GM19395 (cell line): ENCODE measurements at regions not wholly inside any gene's neighbourhood (a gene's known extent, or its start where the extent isn't known, plus 50 kb on each side); places are given as distances from the start of the nearest gene placed in this dataset.
A peak's percentile ranks its signal among the peaks of the same experiment; 100 is the strongest.
"Not testable (repeated sequence)": the region's sequence is repeated elsewhere in the genome, so short reads cannot be mapped to it uniquely, and the experiment has no call there.

ENCODE experiments used
- ATAC-seq: cut with Tn5 transposase; IDR thresholded peaks from one replicate; pipeline ENCODE4 v1.9.1; 2021; ENCODE audit warnings: mild to moderate bottlenecking, moderate library complexity; ENCODE audit not compliant: unreplicated experiment

DNA sequence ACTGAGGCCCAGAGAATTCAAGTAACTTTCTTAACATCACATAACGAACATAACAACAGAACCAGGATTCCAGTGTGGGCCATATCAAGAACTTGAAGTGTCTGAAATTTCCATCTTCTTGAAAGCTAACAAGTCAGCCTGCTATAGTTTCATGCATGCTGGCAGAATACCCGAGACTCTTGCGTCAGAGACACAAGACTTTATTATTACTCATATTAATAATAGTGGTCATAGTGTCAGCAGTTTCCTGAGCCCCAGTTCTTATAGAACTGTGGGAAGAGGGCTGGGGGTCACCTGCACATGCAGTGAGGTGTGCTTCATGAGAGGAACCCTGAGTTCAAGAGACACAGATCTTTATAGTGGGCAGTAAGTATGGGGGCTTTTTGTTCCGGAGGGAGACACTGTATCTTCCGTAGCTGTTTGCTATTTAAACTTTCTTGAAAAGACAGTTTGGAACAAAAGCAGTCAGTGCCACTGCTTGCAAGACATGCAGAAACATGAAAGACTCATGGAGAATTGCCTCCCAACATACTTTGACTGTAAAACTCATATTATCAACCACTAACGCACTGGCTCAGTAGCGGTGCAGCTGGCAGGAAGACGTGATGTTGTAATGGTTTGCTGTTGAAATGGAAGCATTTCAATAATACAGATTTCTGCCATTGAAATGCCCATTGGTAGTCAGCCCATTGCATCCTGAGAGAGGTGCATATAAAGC is 339.2 kb downstream of the ADGRL2 start:
- ATAC-seq = no peak

DNA sequence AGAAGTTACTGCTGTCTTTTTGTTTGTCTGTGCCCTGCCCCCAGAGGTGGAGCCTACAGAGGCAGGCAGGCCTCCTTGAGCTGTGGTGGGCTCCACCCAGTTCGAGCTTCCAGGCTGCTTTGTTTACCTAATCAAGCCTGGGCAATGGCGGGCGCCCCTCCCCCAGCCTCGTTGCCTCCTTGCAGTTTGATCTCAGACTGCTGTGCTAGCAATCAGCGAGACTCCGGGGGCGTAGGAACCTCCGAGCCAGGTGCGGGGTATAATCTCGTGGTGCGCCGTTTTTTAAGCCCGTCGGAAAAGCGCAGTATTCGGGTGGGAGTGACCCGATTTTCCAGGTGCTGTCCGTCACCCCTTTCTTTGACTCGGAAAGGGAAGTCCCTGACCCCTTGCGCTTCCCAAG is 335.6 kb downstream of the ADGRL2 start:
- not testable (repeated sequence) for ATAC-seq

- no peak for ATAC-seq
Measured at GRCh38 chr1:82125866-82126265, 325.1 kb downstream of the ADGRL2 start.

DNA sequence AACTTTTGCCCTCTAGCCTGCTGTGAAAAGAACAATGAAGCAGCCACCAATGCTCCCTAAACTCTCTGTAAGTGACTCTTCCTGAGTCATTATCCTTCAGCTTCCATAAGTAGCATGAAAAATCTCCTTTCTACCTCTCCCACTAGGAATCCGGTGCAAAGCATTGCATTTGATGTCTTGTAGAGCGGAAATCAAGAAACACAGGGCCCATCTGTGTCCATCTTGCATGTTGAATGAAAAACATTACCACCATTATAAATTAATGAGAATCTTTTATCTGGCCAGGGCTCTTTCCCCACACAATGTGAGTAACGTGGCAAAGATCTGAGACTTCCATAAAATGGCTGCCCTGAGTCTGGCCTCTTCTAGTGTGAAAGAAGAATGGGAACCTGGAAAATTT is 324.4 kb downstream of the ADGRL2 start:
- no peak for ATAC-seq

DNA sequence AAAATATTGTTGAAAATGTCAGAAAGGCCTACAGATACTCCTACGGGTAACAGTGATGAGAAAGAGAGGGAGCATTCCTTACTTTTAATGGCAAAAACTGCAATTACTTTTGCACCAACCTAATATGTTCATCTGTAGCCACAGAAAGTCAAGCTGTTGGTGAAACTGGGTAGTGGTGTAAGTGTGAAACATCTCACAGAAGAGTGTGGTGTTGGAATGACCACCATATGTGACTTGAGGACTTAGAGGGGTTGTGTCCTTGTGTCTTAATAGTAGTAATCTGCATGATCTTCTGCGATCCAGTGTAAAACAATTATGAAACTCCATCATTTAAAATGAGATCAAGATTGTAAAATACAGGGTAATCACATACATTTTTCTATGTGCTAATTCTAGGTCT is 320.7 kb downstream of the ADGRL2 start:
- ATAC-seq = no peak

- ATAC-seq = no peak
Measured at GRCh38 chr1:82116105-82116504, 315.4 kb downstream of the ADGRL2 start.

DNA sequence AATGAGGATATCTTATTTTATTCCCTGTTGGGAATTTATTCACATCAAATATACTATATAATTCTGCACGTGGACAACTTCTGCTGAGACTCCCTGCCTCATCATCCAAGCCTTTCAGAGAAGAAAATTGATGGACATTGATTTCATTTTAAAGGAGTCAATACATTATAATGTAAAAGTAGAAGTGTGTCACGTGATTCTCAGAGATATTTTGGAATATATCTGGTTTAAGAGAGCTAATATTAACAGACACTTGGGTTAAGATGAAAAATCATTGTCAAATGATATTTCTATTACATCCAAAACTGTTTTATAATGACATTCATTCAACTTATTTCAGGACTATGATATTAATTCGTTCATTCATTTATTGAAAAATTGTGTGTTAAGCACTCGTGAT is 314.2 kb downstream of the ADGRL2 start:
- no peak for ATAC-seq

DNA sequence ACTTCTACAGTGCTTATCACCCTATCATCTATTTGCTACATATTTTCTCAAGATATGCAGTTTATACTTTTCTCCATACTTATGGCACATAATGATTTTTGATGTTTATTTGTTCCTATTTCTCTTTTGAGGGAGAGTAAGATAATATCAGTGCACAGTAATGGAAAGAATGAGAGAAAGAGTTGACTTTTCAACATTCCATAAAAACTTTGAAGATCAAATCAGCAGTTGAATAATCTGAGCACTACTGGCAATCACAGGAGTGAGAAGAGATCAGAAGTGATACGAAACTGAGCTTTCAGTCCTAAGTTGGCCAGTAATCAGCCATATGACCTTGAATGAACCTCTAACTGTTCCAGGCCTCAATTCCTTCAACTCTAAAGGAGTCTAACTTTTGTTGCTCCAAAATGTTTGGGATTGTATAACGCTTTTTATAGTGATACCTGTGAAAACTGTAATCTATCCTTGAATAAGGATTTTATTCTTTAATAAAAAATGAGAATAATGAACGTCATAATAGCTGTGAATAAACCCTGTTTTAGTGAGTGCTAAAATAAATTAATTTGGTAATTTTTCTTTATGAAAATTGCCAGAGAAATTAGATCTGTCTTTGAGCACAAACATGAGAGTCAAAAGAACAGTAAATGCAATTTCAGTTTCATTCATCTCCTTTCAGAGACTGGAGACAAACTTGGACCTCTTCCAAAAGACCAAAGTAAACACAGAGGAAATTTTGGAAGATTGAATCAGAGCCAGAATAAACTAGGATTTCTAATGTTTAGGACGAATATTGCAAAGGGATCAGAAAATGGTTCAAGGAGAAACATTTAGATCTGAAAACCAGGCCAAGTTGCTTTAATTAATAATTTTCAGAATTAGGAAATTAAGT is 309.9 kb downstream of the ADGRL2 start:
- no peak for ATAC-seq

GRCh38 chr1:82108843-82109242 is 308.1 kb downstream of the ADGRL2 start:
- ATAC-seq = peak; percentile 88

DNA sequence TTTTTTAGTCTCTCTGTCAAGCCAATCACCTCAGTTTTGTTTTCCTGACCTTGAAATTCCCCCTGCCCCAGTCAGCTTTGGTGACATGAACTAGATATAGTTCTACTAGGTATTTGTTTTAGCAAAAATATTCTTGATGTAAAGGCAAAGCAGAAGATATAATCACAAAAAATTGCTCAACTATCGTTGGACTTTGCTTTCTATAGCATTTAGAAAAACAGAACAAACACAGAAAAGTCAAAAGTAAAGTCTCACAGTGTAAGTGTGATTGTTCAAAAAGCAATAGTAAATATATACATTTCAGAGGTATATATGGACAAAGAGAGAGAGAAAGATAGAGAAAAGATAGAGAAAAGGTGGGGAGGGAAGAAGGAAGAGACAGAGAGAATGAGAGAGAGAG is 305.9 kb downstream of the ADGRL2 start:
- no peak for ATAC-seq

DNA sequence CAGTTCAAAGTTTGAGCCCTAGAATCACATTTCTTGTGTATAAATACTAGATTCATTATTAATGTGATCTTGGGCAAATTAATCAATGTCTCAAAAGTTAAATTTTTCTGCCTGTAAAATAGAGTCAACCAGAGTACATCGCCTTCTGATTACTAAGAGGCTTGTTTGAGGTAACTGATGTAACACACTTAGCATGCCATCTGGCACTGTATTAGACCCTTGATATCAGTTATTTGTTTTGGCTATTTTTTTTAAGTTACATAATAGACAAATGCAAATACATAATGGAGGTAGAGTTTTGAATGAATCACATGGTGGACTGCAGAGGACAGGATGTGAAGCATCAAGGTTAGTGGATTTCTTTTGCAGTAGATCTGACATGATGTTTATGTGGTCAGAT is 298.4 kb downstream of the ADGRL2 start:
- no peak for ATAC-seq

GRCh38 chr1:82094136-82094535 is 293.4 kb downstream of the ADGRL2 start:
- ATAC-seq = no peak

GRCh38 chr1:82091729-82092128 is 291.0 kb downstream of the ADGRL2 start:
- ATAC-seq = no peak

- ATAC-seq = no peak
Measured at GRCh38 chr1:82091265-82091664, 290.5 kb downstream of the ADGRL2 start.

DNA sequence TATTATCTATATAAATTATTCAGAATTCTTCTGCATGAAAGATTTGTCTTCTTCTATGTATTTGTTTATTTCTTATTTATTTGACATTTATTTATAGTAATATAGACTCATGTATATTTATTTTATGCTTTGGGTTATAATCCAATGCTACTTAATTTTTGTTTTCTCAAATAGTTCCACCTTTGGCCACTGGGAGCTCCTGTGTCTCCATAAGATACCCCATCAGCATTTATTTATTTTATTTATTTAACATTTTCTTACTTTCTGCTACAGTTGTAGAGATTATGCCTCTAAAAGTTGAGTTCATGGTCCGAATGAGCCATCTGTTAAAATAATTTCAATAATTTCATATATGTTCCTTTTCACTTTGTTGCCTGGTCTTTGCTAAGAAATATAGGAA is 289.4 kb downstream of the ADGRL2 start:
- no peak for ATAC-seq

DNA sequence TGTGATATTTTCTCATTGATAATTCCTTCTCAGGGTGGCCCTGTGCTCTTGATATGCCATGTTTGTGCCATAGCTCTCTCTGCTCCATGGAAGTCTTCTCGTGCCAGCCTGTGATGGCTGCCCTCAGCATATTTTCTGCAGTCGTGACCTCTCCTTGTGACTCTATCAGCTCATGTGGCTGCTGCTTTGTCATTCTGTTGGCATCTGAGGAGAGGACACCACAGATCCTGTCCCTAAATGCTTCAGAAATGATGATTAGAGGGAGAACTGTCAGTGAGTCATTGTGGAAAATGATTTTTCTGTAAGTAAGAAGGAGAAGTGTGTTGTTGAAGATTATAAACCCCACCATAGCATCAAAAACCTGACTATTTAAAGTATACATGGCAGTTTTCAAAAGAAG is 286.0 kb downstream of the ADGRL2 start:
- ATAC-seq = no peak

GRCh38 chr1:82079607-82080006 is 278.9 kb downstream of the ADGRL2 start:
- ATAC-seq = no peak

- ATAC-seq = no peak
Measured at GRCh38 chr1:82073659-82074058, 272.9 kb downstream of the ADGRL2 start.

- ATAC-seq = no peak
Measured at GRCh38 chr1:82073071-82073470, 272.3 kb downstream of the ADGRL2 start.

DNA sequence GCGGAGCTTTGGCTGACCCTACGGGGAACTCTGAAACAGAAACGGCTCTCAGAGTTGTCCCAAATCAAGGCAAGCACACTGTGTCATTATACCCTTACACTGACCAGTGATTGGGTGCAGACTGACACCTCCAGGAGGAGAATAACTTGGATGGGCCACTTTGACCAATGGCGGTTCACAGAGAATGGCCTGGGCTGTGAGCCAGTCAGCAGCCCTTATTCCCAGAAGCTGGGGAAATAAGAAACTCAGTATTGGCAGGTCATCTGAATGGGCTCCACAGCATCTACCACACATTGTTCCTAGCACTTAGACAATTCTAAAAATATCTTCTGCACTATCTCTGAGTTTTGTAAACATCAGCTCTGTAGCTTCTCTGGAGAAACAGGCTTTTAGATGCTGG is 265.2 kb downstream of the ADGRL2 start:
- no peak for ATAC-seq

DNA sequence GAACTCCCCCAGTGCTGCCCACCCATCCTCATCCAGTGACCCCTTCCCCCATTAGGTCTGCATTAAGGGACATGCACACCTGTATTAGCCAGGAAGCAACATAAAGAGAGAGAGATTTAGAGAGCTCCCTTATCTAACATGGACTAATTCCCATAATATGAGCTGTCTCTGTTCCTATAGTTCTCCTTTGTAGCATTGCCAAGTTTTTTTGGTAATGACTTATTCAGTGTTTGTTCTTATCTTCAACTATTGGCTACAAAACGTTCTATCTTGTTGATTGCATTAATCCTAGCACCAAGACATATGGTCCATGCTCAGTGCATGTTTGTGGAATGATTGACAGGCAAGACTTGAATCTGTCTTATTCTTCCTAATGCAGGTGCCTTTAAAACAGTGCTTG is 264.0 kb downstream of the ADGRL2 start:
- ATAC-seq = no peak

DNA sequence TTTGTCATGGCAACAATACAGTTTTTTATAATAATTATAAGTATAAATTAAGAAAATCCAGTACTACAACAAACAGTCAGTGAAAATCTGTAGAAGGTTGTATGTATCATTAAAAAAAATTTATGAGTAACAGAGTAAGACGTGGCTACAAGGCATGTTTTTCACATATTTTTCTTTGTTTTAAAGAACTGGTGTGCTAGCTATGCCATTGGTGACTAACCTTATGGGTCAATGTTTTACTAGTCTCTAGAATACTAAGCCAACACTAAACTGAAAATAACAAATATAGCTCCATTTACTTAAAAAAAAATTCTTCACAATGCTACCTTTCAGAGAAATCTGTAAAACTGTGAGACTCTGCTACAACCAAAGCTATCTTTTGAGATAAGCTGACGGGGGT is 261.5 kb downstream of the ADGRL2 start:
- no peak for ATAC-seq
